ENCODE measurements at regions not wholly inside any gene's neighbourhood (a gene's known extent, or its start where the extent isn't known, plus 50 kb on each side); places are given as distances from the start of the nearest gene placed in this dataset.

DNA sequence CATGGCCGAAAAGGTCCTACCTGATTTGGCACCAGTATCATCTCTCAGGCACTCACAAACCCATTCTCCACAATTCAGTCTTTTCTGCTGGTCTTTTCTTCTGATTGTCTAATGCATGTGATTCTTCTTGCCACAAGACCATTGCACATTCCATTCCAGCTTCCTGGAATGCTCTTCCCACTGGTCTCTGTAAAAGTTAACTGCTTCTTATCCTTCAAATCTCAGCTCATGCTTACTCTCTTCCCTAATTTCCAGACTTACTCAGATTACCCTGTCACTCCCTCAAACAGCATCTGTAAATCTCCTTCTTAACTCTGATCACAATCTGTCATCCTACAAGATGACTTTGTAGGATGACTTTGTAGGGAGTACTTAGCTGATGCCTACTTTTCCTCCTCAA lies 320.2 kb downstream of the MAP2K6 start:
- no peak overlapping the region for H3K27ac ChIP-seq
- no peak for DNase-seq
- no peaks in the 10 kb centered on the region for H3K36me3 ChIP-seq
- intact Hi-C loops (cut with DNase I; ENCODE audit: low total_unique reads): no loop called here
- TF ChIP-seq POLR2A (IDR thresholded peaks at IDR 0.05): no peak
- no peak for TF ChIP-seq POLR2AphosphoS5 (IDR thresholded peaks at IDR 0.05)
- TF ChIP-seq CTCF (IDR thresholded peaks at IDR 0.05 in 8 of 11, conservative IDR thresholded peaks at IDR 0.05 in 3 of 11): no peak
- H3K27me3 ChIP-seq (replicated peaks in 1 of 7): no peaks in the 10 kb centered on the region
- peaks cover 0 to 10% (median 3%) of the 10 kb centered on the region in 8 donors for H3K9me3 ChIP-seq
- 91 to 95% (median 92%) methylated on average over 1 of the region's 1 CpG for WGBS, 5 donors
- no peaks in the 10 kb centered on the region for H3K4me1 ChIP-seq
- H3K4me3 ChIP-seq: no peak overlapping the region

DNA sequence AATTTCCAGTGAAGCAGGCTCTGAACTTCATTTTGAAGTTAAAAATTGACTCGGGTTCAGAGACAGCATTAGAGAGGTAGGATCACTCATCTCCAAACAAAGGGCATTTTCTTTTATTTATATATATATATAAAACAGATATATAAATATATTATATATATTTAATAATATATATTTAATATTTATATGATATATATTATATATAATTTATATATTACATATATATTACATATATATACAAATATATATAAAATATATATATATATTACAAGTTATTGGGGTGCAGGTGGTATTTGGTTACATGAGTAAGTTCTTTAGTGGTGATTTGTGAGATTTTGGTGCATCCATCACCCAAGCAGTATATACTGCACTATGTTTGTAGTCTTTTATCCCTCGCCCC lies 320.8 kb downstream of the MAP2K6 start:
- TF ChIP-seq POLR2AphosphoS5 (IDR thresholded peaks at IDR 0.05) (no peak), CTCF (IDR thresholded peaks at IDR 0.05 in 8 of 11, conservative IDR thresholded peaks at IDR 0.05 in 3 of 11) (no peak), POLR2A (IDR thresholded peaks at IDR 0.05) (no peak)
- Histone ChIP-seq H3K4me1 (no peaks in the 10 kb centered on the region), H3K36me3 (no peaks in the 10 kb centered on the region), H3K27me3 (replicated peaks in 1 of 7) (no peaks in the 10 kb centered on the region), H3K9me3 (peaks cover 0 to 10% (median 3%) of the 10 kb centered on the region in 8 donors), H3K4me3 (no peak overlapping the region), H3K27ac (no peak overlapping the region)
- 85 to 94% (median 89%) methylated on average over 2 of the region's 2 CpGs for WGBS, 5 donors
- no peak for DNase-seq
- intact Hi-C loops (cut with DNase I; ENCODE audit: low total_unique reads): no loop called here

DNA sequence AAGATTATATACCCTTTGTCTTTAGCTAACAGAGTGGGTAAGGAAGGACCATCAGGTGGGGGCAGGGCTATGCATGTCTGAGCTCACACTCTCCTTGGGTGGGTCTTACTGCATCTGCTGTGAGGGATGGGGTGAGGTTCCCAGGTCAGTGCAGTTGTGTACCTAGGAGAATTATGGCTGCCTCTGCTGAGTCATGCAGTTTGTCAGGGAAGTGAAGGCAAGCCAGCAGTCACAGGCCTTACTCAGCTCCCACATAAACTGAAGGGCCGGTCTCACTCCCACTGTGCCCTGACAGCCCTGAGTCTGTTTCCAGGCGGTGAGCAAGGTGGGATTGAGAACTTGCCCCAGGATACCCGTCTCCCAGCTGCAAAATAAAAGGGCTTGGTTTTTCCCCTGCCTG lies 328.6 kb downstream of the MAP2K6 start:
- H3K9me3 ChIP-seq: peaks cover 0 to 5% (median 0%) of the 10 kb centered on the region in 8 donors
- intact Hi-C loops (cut with DNase I; ENCODE audit: low total_unique reads): no loop called here
- no peaks in the 10 kb centered on the region for H3K27me3 ChIP-seq (replicated peaks in 1 of 7)
- H3K4me1 ChIP-seq: no peaks in the 10 kb centered on the region
- 83 to 94% (median 90%) methylated on average over 3 of the region's 3 CpGs for WGBS, 5 donors
- no peak overlapping the region for H3K27ac ChIP-seq
- TF ChIP-seq POLR2AphosphoS5 (IDR thresholded peaks at IDR 0.05) (no peak), CTCF (IDR thresholded peaks at IDR 0.05 in 8 of 11, conservative IDR thresholded peaks at IDR 0.05 in 3 of 11) (no peak)
- no peak for DNase-seq
- H3K4me3 ChIP-seq: no peak overlapping the region
- no peaks in the 10 kb centered on the region for H3K36me3 ChIP-seq

GRCh38 chr17:69744512-69745070 lies 330.1 kb downstream of the MAP2K6 start:
- intact Hi-C loops (cut with DNase I; ENCODE audit: low total_unique reads): no loop called here
- Histone ChIP-seq H3K4me3 (no peak overlapping the region), H3K27me3 (replicated peaks in 1 of 7) (no peaks in the 10 kb centered on the region), H3K36me3 (no peaks in the 10 kb centered on the region), H3K9me3 (peaks cover 0 to 10% (median 0%) of the 10 kb centered on the region in 8 donors), H3K4me1 (no peaks in the 10 kb centered on the region), H3K27ac (no peak overlapping the region)
- DNase-seq: no peak
- 76 to 90% (median 83%) methylated on average over 5 of the region's 5 CpGs for WGBS, 5 donors
- TF ChIP-seq POLR2AphosphoS5 (IDR thresholded peaks at IDR 0.05): no peak
- no peak for TF ChIP-seq POLR2A (IDR thresholded peaks at IDR 0.05)
- TF ChIP-seq CTCF (IDR thresholded peaks at IDR 0.05 in 8 of 11, conservative IDR thresholded peaks at IDR 0.05 in 3 of 11): no peak
